HEK293 (cell line): ENCODE measurements at regions not wholly inside any gene's neighbourhood (a gene's known extent, or its start where the extent isn't known, plus 50 kb on each side); places are given as distances from the start of the nearest gene placed in this dataset.
A peak's percentile ranks its signal among the peaks of the same experiment; 100 is the strongest.

Experiments
- CTCF ChIA-PET: fragments of 350-600 bp; formaldehyde crosslinking; extraction: SDS; loops from one replicate; lab custom pipeline; 2021; ENCODE audit warnings: antibody characterized with exemption; lab: Yijun Ruan, JAX
- POLR2A ChIA-PET: fragments of 300-600 bp; formaldehyde crosslinking; extraction: SDS; loops from one replicate; lab custom pipeline; 2020; ENCODE audit warnings: antibody characterized with exemption, inconsistent platforms; lab: Yijun Ruan, JAX
- H3K27ac ChIP-seq: fragments of 200-500 bp; sonication (Bioruptor generic); 2 replicates; pipeline ENCODE4 v1.5.1; 2014; ENCODE audit warnings: low read depth, low read length, control low read depth, inconsistent platforms; ENCODE audit errors: extremely low read depth
- H3K36me3 ChIP-seq, 2 experiments: fragments of 200-500 bp in 1 of 2; sonication (Bioruptor generic) in 1 of 2; 1 replicate in 1 of 2; 2 replicates in 1 of 2; pipeline ENCODE4 v1.5.1; 2014 to 2017; ENCODE audit warnings: inconsistent platforms in 2 of 2, low read length in 2 of 2; ENCODE audit not compliant: control insufficient read depth in 2 of 2, insufficient read depth in 1 of 2
- H3K4me1 ChIP-seq: fragments of 200-500 bp; sonication (Bioruptor generic); 2 replicates; pipeline ENCODE4 v1.5.1; 2014; ENCODE audit warnings: mild to moderate bottlenecking, low read length, inconsistent platforms; ENCODE audit not compliant: control insufficient read depth, insufficient read depth
- H3K4me3 ChIP-seq: 2 replicates; pipeline ENCODE4 v1.5.1; 2011; ENCODE audit warnings: low read depth, mild to moderate bottlenecking, control low read depth, low read length, moderate library complexity
- H3K9me3 ChIP-seq: fragments of 200-500 bp; sonication (Bioruptor generic); 2 replicates; pipeline ENCODE4 v1.5.1; 2014; ENCODE audit warnings: low read depth, low read length, inconsistent platforms; ENCODE audit not compliant: control insufficient read depth, insufficient read depth
- KLF8 ChIP-seq: fragments of 450-650 bp; formaldehyde crosslinking; IDR thresholded peaks from 2 replicates; pipeline ENCODE4 v1.5.1; 2016; ENCODE audit warnings: missing biosample characterization, missing genetic modification characterization
- SCRT1 ChIP-seq: fragments of 450-650 bp; formaldehyde crosslinking; IDR thresholded peaks from 2 replicates; pipeline ENCODE4 v1.5.1; 2016; ENCODE audit warnings: missing biosample characterization, missing genetic modification characterization, borderline replicate concordance
- SCRT2 ChIP-seq: fragments of 450-650 bp; formaldehyde crosslinking; IDR thresholded peaks from 2 replicates; pipeline ENCODE4 v1.5.1; 2016; ENCODE audit warnings: missing biosample characterization, missing genetic modification characterization
- ZBTB7A ChIP-seq: fragments of 450-650 bp; formaldehyde crosslinking; IDR thresholded peaks from 2 replicates; pipeline ENCODE4 v1.5.1; 2016; ENCODE audit warnings: low read depth, missing biosample characterization, missing genetic modification characterization
- ZFP37 ChIP-seq: fragments of 450-650 bp; formaldehyde crosslinking; IDR thresholded peaks from 2 replicates; pipeline ENCODE4 v1.5.1; 2016; ENCODE audit warnings: missing biosample characterization, missing genetic modification characterization
- ZNF248 ChIP-seq: fragments of 450-650 bp; formaldehyde crosslinking; IDR thresholded peaks from 2 replicates; pipeline ENCODE4 v1.5.1; 2017; ENCODE audit warnings: missing biosample characterization, missing genetic modification characterization
- ZNF274 ChIP-seq, 2 experiments: fragments of 200-500 bp in 1 of 2; fragments of 450-650 bp in 1 of 2; sonication (Bioruptor generic) in 1 of 2; formaldehyde crosslinking in 1 of 2; IDR thresholded peaks; 2 replicates each; pipeline versions ENCODE4 v1.5.1 to v1.6.1; 2014 to 2016; ENCODE audit warnings: borderline replicate concordance in 1 of 2, inconsistent platforms in 1 of 2, low read length in 1 of 2, missing biosample characterization in 1 of 2, missing genetic modification characterization in 1 of 2
- ZNF549 ChIP-seq: fragments of 450-650 bp; IDR thresholded peaks from 2 replicates; pipeline ENCODE4 v1.5.1; 2018; ENCODE audit warnings: missing biosample characterization, missing genetic modification characterization, mild to moderate bottlenecking, inconsistent platforms, moderate library complexity
- ZNF658 ChIP-seq: fragments of 450-650 bp; formaldehyde crosslinking; IDR thresholded peaks from 2 replicates; pipeline ENCODE4; 2016; ENCODE audit warnings: missing biosample characterization, missing genetic modification characterization
- ZNF791 ChIP-seq: fragments of 450-650 bp; formaldehyde crosslinking; IDR thresholded peaks from 2 replicates; pipeline ENCODE4 v1.5.1; 2016; ENCODE audit warnings: missing biosample characterization, missing genetic modification characterization
- TF ChIP-seq, protein P1 (sequence below): fragments of 450-650 bp; formaldehyde crosslinking; IDR thresholded peaks from 2 replicates; pipeline ENCODE4 v1.5.1; 2017; ENCODE audit warnings: missing biosample characterization, missing genetic modification characterization
- TF ChIP-seq, protein P2 (sequence below): sonication (generic); formaldehyde crosslinking; IDR thresholded peaks from 2 replicates; pipeline ENCODE4 v1.8.1; 2022; ENCODE audit warnings: mild to moderate bottlenecking, moderate library complexity, missing genetic modification reagents
- TF ChIP-seq, protein P3 (sequence below): fragments of 450-650 bp; formaldehyde crosslinking; IDR thresholded peaks from 2 replicates; pipeline ENCODE4 v1.5.1; 2016; ENCODE audit warnings: missing biosample characterization, missing genetic modification characterization

DNA sequence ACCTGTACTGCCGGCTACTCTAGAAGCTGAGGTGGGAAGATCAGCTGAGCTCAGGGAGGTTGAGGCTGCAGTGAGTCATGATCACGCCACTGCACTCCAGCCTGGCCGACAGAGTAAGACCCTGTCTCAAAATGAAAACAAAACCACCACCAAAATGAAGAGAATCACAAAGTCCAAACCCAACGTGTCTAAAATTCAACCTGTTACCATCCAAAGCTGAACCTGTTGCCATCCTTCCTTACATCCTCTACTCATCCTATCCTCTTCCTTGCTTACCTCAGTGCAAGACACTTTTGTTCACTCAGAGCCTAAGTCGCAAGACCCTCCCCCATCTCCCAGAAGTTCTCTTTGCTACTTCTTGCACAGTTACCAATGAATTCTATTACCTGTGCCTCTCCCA, 299.7 kb downstream of the ATP23 start:
- Histone ChIP-seq H3K36me3 (no peaks in the 10 kb centered on the region), H3K9me3 (no peaks in the 10 kb centered on the region), H3K27ac (no peak overlapping the region), H3K4me3 (no peak overlapping the region)
- no peak for TF ChIP-seq ZNF248 (tag by site-specific recombination)
- peak; percentile 73 for TF ChIP-seq SCRT1 (tag by site-specific recombination)
- TF ChIP-seq SCRT2 (tag by site-specific recombination) = peak; percentile 90
- TF ChIP-seq, all 188 proteins: peak for 2
- ChIA-PET POLR2A (no interaction called here), CTCF (no interaction called here)
- peaks cover 12% of the 10 kb centered on the region; the same call in 1 of the 2 replicates for H3K4me1 ChIP-seq

DNA sequence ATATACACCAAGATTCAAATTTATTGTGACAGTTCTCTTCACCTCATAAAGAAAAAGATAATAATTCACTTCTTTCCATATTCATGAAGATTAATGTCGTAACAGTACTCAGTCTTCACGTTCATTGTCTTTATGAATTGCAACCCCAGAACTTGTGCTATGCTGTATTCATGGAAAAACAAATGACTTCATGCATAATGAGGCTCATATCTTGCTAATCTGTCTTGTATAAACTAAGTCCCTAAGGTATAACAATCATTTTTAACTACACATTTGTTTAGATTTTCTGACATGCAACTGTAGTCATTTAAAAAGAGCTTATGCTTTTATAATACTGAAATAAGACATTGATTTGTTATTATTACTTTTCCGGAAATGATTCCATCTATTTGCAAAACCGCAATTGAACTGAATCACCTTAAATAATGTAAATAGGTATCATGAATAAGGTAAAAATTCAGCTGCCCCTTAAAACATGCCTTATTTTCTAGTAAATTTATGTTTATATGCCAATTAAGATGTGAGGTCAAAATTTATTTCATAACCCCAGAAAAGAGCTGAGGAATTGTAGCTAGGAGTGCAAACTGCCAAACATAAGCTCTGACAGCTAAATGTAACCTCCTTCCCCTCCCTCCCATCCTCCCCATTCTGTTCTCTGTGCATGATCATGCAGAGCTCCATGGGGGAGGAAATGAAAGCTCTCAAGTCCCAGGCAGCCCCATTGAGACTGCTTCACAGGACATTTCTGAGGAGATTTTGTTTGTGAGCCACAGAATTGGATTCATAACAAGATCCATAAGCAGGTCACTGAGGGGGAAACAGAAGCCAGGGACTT, 301.6 kb downstream of the ATP23 start:
- no peak overlapping the region for H3K27ac ChIP-seq
- ChIA-PET POLR2A (no interaction called here), CTCF (no interaction called here)
- no peaks in the 10 kb centered on the region for H3K36me3 ChIP-seq
- H3K9me3 ChIP-seq = no peaks in the 10 kb centered on the region
- peaks cover 12% of the 10 kb centered on the region; the same call in 1 of the 2 replicates for H3K4me1 ChIP-seq
- TF ChIP-seq KLF8 (tag by site-specific recombination) (peak; percentile 53; the same call in 1 of the 2 replicates), SCRT1 (tag by site-specific recombination) (no peak)
- no peak overlapping the region for H3K4me3 ChIP-seq

DNA sequence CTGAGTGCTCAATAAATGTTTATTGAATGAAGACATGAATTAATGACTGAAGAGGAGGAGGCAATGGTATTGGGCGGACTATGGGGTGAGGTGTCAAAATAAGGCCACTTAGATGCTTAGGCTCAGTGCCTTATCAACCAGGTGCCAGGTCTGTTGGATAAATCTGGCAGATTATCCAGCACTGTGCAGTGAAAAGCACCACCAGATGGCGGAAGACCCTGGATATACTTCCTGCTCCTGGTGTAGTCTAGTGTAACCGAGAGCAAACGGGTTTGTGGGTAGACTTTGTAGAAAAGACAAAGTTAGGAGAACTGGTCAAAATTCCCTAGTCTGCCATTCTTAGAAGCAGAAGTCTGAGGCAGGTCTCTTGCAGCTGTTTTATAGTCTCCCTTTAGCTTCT, 306.3 kb downstream of the ATP23 start:
- H3K36me3 ChIP-seq = no peaks in the 10 kb centered on the region
- POLR2A ChIA-PET = no interaction called here
- H3K27ac ChIP-seq = no peak overlapping the region
- TF ChIP-seq ZNF274 (IDR thresholded peaks at IDR 0.05; ENCODE audit: low read length) (no peak), ZNF274 (tag by site-specific recombination; IDR thresholded peaks at IDR 0.05; ENCODE audit: borderline replicate concordance) (no peak), ZNF658 (tag by site-specific recombination) (no peak), ZNF549 (tag by site-specific recombination) (no peak), ZBTB7A (tag by site-specific recombination) (no peak), ZFP37 (tag by site-specific recombination) (no peak), ZNF791 (no peak)
- TF ChIP-seq, protein P1, sequence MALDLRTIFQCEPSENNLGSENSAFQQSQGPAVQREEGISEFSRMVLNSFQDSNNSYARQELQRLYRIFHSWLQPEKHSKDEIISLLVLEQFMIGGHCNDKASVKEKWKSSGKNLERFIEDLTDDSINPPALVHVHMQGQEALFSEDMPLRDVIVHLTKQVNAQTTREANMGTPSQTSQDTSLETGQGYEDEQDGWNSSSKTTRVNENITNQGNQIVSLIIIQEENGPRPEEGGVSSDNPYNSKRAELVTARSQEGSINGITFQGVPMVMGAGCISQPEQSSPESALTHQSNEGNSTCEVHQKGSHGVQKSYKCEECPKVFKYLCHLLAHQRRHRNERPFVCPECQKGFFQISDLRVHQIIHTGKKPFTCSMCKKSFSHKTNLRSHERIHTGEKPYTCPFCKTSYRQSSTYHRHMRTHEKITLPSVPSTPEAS (tag by site-specific recombination) = no peak
- TF ChIP-seq, protein P2, sequence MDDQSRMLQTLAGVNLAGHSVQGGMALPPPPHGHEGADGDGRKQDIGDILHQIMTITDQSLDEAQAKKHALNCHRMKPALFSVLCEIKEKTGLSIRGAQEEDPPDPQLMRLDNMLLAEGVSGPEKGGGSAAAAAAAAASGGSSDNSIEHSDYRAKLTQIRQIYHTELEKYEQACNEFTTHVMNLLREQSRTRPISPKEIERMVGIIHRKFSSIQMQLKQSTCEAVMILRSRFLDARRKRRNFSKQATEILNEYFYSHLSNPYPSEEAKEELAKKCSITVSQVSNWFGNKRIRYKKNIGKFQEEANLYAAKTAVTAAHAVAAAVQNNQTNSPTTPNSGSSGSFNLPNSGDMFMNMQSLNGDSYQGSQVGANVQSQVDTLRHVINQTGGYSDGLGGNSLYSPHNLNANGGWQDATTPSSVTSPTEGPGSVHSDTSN = no peak
- TF ChIP-seq, protein P3, sequence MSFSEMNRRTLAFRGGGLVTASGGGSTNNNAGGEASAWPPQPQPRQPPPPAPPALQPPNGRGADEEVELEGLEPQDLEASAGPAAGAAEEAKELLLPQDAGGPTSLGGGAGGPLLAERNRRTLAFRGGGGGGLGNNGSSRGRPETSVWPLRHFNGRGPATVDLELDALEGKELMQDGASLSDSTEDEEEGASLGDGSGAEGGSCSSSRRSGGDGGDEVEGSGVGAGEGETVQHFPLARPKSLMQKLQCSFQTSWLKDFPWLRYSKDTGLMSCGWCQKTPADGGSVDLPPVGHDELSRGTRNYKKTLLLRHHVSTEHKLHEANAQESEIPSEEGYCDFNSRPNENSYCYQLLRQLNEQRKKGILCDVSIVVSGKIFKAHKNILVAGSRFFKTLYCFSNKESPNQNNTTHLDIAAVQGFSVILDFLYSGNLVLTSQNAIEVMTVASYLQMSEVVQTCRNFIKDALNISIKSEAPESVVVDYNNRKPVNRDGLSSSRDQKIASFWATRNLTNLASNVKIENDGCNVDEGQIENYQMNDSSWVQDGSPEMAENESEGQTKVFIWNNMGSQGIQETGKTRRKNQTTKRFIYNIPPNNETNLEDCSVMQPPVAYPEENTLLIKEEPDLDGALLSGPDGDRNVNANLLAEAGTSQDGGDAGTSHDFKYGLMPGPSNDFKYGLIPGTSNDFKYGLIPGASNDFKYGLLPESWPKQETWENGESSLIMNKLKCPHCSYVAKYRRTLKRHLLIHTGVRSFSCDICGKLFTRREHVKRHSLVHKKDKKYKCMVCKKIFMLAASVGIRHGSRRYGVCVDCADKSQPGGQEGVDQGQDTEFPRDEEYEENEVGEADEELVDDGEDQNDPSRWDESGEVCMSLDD (tag by site-specific recombination) = no peak
- no peaks in the 10 kb centered on the region for H3K9me3 ChIP-seq
- no peak overlapping the region for H3K4me3 ChIP-seq
- peaks cover 6% of the 10 kb centered on the region; the same call in 1 of the 2 replicates for H3K4me1 ChIP-seq
- CTCF ChIA-PET = interaction anchor here (0.6 to 1.4 kb wide), 3 partner anchors 12 to 30 kb away, joined by 4 to 5 read pairs (median 4); no protein-coding TSS in a partner anchor
